Esophagus squamous epithelium (tissue), 5 donors: ENCODE measurements at regions not wholly inside any gene's neighbourhood (a gene's known extent, or its start where the extent isn't known, plus 50 kb on each side); places are given as distances from the start of the nearest gene placed in this dataset.

Experiments used
- DNase-seq: peaks from one replicate; lab custom pipeline; 2025; lab: John Stamatoyannopoulos, UW
- H3K27ac ChIP-seq, 4 donors: fragments of 200-600 bp; sonication (generic); one replicate each; pipeline ENCODE4 v1.5.1; 2016 to 2019; ENCODE audit warnings: mild to moderate bottlenecking in 1 of 4
- H3K27me3 ChIP-seq, 4 donors: fragments of 200-600 bp; sonication (generic); 1 replicate in 3 of 4; 2 replicates in 1 of 4; pipeline versions ENCODE4 v1.5.1 to v1.6.0; 2017 to 2021; ENCODE audit warnings: antibody characterized with exemption in 1 of 4
- H3K36me3 ChIP-seq, 3 donors: fragments of 200-600 bp; sonication (generic); one replicate each; pipeline ENCODE4 v1.5.1; 2016 to 2019
- H3K4me1 ChIP-seq, 3 donors: fragments of 200-600 bp; sonication (generic); one replicate each; pipeline ENCODE4 v1.5.1; 2017 to 2019
- H3K4me3 ChIP-seq, 4 donors: fragments of 200-600 bp; sonication (generic); 1 replicate in 3 of 4; 2 replicates in 1 of 4; pipeline ENCODE4 v1.5.1; 2016 to 2019; ENCODE audit warnings: mild to moderate bottlenecking in 2 of 4, moderate library complexity in 1 of 4
- H3K9me3 ChIP-seq, 3 donors: fragments of 200-600 bp; sonication (generic); one replicate each; pipeline ENCODE4 v1.5.1; 2016 to 2019
- POLR2A ChIP-seq, 4 donors: fragments of 450-650 bp; IDR thresholded peaks; one replicate each; pipeline ENCODE4 v1.6.1; 2017; ENCODE audit warnings: antibody characterized with exemption in 4 of 4, mild to moderate bottlenecking in 4 of 4, moderate library complexity in 3 of 4
- WGBS, 2 donors: methylation state at CpG; one replicate each; pipeline ENCODE4 v1.1.5; 2018; 5-methylcytosine and 5-hydroxymethylcytosine counted together
- intact Hi-C: fragments of 100-400 bp; cut with DNase I; formaldehyde crosslinking; loops from one replicate; pipeline ENCODE4 v1.15.0; 2022
- TF ChIP-seq, protein P1 (sequence below), 6 experiments: fragments of 450-650 bp in 4 of 6; fragments of 200-600 bp in 2 of 6; sonication (generic) in 2 of 6; IDR thresholded peaks; one replicate each; pipeline ENCODE4 v1.5.1; 2016 to 2019; ENCODE audit warnings: antibody characterized with exemption in 6 of 6, mild to moderate bottlenecking in 4 of 6, moderate library complexity in 4 of 6
- donor health status: DM: yes; HTN: yes; CAD: no.

DNA sequence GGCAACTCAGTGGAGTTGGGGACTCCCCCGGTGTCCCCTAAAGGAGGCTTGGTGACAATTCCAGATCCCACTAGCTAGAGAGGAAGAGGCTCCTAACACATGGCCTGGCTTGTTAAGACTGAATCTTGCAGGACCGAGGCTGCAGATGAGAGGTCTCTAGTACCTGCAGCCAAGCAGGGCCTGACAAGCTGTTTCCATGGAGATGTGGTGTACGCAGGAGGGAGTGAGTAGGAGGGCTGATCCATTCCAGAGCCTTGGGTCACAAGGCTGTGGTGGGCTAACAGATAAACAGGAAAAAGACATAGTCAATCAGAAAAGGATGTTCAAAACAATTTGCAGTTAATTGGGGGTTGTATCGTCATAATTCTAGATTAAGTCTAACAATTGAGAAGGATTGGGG lies 77.3 kb upstream of the MKLN1 start:
- Histone ChIP-seq H3K4me1 (peaks cover 0 to 6% (median 0%) of the 10 kb centered on the region in 3 donors), H3K27me3 (no peaks in the 10 kb centered on the region), H3K27ac (no peak overlapping the region), H3K36me3 (no peaks in the 10 kb centered on the region), H3K9me3 (peaks cover 0 to 23% (median 16%) of the 10 kb centered on the region in 3 donors), H3K4me3 (no peak overlapping the region)
- WGBS, 2 donors, result 63 to 77% methylated on average over 4 of the region's 4 CpGs
- intact Hi-C loops, result no loop called here
- no peak for TF ChIP-seq POLR2A (IDR thresholded peaks at IDR 0.05)
- TF ChIP-seq, protein P1, sequence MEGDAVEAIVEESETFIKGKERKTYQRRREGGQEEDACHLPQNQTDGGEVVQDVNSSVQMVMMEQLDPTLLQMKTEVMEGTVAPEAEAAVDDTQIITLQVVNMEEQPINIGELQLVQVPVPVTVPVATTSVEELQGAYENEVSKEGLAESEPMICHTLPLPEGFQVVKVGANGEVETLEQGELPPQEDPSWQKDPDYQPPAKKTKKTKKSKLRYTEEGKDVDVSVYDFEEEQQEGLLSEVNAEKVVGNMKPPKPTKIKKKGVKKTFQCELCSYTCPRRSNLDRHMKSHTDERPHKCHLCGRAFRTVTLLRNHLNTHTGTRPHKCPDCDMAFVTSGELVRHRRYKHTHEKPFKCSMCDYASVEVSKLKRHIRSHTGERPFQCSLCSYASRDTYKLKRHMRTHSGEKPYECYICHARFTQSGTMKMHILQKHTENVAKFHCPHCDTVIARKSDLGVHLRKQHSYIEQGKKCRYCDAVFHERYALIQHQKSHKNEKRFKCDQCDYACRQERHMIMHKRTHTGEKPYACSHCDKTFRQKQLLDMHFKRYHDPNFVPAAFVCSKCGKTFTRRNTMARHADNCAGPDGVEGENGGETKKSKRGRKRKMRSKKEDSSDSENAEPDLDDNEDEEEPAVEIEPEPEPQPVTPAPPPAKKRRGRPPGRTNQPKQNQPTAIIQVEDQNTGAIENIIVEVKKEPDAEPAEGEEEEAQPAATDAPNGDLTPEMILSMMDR (IDR thresholded peaks at IDR 0.05), result no peak
- DNase-seq, result no peak

DNA sequence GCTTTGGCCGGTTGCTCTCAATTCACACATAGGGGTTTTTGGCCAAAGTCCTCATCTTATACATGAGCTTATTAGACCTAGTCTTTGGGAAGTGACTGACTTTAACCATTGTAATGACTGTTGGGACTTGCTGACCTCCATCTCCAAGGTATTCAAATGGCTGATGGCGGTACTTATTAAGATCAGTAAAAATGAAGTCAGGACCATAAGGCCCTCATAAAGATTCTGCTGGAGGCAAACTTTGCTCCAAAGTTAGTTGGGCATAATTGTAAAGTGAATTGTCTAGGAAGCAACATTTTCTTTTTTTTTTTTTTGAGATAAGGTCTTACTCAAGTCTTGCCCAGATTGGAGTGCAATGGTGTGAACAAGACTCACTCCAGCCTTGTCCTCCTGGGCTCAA lies 76.3 kb upstream of the MKLN1 start:
- intact Hi-C loops, result no loop called here
- H3K36me3 ChIP-seq, result no peaks in the 10 kb centered on the region
- no peak overlapping the region for H3K4me3 ChIP-seq
- peaks cover 0 to 6% (median 0%) of the 10 kb centered on the region in 3 donors for H3K4me1 ChIP-seq
- H3K27ac ChIP-seq, result no peak overlapping the region
- DNase-seq, result no peak
- WGBS, 2 donors, result 97 to 100% methylated on average over 2 of the region's 2 CpGs
- H3K9me3 ChIP-seq, result peaks cover 0 to 33% (median 26%) of the 10 kb centered on the region in 3 donors
- no peaks in the 10 kb centered on the region for H3K27me3 ChIP-seq
- TF ChIP-seq, protein P1 (IDR thresholded peaks at IDR 0.05), result no peak
- no peak for TF ChIP-seq POLR2A (IDR thresholded peaks at IDR 0.05)

- intact Hi-C loops, result no loop called here
- 73 to 86% methylated on average over 1 of the region's 1 CpG for WGBS, 2 donors
- no peaks in the 10 kb centered on the region for H3K36me3 ChIP-seq
- no peak overlapping the region for H3K4me3 ChIP-seq
- H3K27me3 ChIP-seq, result no peaks in the 10 kb centered on the region
- H3K27ac ChIP-seq, result no peak overlapping the region
- peaks cover 0 to 33% (median 26%) of the 10 kb centered on the region in 3 donors for H3K9me3 ChIP-seq
- TF ChIP-seq, protein P1 (IDR thresholded peaks at IDR 0.05), result no peak
- TF ChIP-seq POLR2A (IDR thresholded peaks at IDR 0.05), result no peak
- no peak for DNase-seq
- peaks cover 0 to 6% (median 0%) of the 10 kb centered on the region in 3 donors for H3K4me1 ChIP-seq
Measured at GRCh38 chr7:131252976-131253375, 74.7 kb upstream of the MKLN1 start.

DNA sequence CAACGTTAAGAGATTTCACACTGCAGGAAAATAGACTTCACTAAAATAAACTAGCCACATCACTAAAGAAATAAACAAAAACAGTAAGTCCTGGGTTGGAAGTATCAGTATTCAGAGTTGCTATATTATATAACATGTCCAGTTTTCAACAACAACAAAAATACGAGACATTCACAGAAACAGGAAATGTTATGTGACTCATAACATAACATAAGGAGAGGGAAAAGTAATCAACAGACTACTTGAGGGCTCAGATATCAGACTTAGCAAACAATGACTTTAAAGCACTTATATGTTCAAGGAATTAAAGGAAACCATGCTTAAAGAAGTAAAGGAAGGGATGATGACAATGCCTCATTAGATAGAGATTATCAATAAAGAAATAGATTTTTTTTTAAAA lies 73.5 kb upstream of the MKLN1 start:
- 44 to 69% methylated on average over 2 of the region's 2 CpGs for WGBS, 2 donors
- no peak overlapping the region for H3K4me3 ChIP-seq

DNA sequence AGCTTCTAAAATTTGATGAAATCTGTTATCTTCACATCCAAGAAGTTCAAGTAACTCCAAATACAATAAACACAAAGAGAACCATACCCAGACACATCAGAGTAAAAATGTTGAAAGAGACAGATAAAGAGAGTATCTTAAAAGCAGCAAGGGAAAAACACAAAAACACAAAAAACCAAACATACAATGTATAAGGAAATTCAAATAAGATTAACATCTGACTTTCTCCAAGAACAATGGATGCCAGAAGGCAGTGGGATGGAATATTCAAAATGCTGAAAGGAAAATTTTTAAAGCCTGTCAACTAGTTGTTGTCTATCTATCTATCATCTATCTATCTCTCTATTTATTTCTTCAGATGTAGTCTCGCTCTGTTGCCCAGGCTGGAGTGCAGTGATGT lies 72.4 kb upstream of the MKLN1 start:
- intact Hi-C loops, result no loop called here
- no peaks in the 10 kb centered on the region for H3K27me3 ChIP-seq
- WGBS, 2 donors, result 86 to 92% methylated on average over 1 of the region's 1 CpG
- no peak overlapping the region for H3K27ac ChIP-seq
- no peaks in the 10 kb centered on the region for H3K4me1 ChIP-seq
- TF ChIP-seq POLR2A (IDR thresholded peaks at IDR 0.05), result no peak
- TF ChIP-seq, protein P1 (IDR thresholded peaks at IDR 0.05), result no peak
- DNase-seq, result no peak
- no peak overlapping the region for H3K4me3 ChIP-seq
- H3K36me3 ChIP-seq, result no peaks in the 10 kb centered on the region
- peaks cover 0 to 33% (median 26%) of the 10 kb centered on the region in 3 donors for H3K9me3 ChIP-seq

More for the DNA sequence above, 73.5 kb upstream of the MKLN1 start:
- H3K27ac ChIP-seq, result no peak overlapping the region
- H3K36me3 ChIP-seq, result no peaks in the 10 kb centered on the region
- H3K27me3 ChIP-seq, result no peaks in the 10 kb centered on the region
- TF ChIP-seq, protein P1 (IDR thresholded peaks at IDR 0.05), result no peak
- no peak for TF ChIP-seq POLR2A (IDR thresholded peaks at IDR 0.05)
- H3K4me1 ChIP-seq, result no peaks in the 10 kb centered on the region
- no peak for DNase-seq
- intact Hi-C loops, result no loop called here
- H3K9me3 ChIP-seq, result peaks cover 0 to 33% (median 26%) of the 10 kb centered on the region in 3 donors
